AG09319 (cell line): ENCODE measurements at regions not wholly inside any gene's neighbourhood (a gene's known extent, or its start where the extent isn't known, plus 50 kb on each side); places are given as distances from the start of the nearest gene placed in this dataset.

Experiments used
- DNase-seq: peaks from one replicate; pipeline ENCODE4 v3.0.0-alpha.2; 2010; ENCODE audit warnings: low read depth; ENCODE audit errors: extremely low read depth
- TF ChIP-seq, protein P1 (sequence below): IDR thresholded peaks from 2 replicates; pipeline ENCODE4 v1.5.1; 2011; ENCODE audit warnings: low read depth, mild to moderate bottlenecking, inconsistent platforms, low read length, moderate library complexity

DNA sequence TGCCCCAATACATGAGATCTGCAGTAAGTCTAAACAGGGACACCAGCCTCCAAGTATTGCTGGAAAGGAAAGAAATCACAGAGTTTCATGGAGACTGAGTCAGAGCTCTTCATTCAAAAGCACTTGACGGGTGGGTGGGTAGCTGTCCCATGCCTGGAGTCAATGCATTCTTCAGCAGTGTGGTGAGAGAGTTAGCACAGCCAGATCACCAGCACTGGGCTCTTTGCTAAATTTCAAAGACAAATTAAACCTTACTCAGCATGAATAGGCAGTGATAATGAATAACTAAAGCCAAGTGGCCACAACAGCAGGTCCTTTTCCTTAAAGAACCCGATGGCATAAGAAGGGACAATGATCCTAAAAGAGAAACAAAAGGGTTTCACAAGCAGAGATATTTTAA is 192.4 kb downstream of the ACTL7B start:
- TF ChIP-seq, protein P1, sequence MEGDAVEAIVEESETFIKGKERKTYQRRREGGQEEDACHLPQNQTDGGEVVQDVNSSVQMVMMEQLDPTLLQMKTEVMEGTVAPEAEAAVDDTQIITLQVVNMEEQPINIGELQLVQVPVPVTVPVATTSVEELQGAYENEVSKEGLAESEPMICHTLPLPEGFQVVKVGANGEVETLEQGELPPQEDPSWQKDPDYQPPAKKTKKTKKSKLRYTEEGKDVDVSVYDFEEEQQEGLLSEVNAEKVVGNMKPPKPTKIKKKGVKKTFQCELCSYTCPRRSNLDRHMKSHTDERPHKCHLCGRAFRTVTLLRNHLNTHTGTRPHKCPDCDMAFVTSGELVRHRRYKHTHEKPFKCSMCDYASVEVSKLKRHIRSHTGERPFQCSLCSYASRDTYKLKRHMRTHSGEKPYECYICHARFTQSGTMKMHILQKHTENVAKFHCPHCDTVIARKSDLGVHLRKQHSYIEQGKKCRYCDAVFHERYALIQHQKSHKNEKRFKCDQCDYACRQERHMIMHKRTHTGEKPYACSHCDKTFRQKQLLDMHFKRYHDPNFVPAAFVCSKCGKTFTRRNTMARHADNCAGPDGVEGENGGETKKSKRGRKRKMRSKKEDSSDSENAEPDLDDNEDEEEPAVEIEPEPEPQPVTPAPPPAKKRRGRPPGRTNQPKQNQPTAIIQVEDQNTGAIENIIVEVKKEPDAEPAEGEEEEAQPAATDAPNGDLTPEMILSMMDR, result no peak
- no peak for DNase-seq

DNA sequence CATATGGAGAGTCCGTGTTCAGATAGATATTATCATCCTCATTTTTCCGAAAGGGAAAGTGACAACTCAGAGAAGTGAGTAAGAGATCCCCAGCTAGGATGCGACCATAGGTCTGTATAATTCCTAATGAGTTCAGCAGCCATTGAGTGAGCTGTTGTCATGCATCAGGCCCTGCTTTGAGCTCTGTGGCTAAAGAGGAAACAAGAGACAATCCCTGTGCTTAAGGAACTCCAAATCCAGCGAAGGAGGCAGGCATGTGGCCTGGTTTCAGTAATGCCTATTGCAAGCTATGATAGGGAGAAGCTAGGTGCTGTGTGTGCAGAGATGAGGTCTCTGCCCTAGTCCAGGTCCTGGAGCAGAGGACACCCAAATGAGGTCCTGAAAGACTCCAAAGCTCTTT is 192.8 kb downstream of the ACTL7B start:
- DNase-seq, result no peak
- TF ChIP-seq, protein P1, result no peak

DNA sequence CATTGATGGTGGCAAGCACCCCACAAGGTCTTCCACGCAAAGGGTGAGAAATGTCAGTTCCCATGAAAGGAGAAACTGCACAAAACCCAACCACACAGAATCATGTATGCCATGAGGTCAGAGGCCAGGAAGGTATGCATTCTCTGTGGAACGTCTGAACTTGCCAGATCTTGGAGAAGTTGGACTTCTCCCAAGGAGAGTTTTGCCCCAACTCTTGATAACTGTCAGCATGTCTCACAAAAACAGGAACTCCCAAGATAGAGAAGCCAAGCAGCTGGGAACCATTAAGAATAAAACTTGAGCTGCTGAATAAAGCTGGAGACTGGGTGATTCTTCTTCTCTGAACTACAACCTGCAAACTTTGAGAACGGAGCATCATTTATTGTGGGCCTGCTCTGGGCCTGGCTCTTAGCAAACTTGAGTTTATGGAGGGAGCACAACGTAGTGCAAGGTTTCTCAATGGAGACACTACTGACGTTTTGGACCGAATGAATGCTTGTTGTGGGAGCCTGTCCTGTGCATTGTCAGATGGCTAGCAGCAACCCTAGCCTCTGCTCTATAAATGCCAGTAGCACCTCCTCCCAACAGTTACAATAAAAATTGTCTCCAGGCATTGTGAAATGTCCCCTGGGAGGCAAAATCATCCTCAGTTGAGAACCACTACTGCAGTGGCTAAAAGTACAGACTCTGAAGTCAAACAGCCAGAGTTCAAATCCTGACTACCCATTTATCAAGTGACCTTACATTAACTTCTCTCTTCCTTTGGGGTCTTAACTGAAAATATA is 193.5 kb downstream of the ACTL7B start:
- TF ChIP-seq, protein P1, result no peak
- no peak for DNase-seq

DNA sequence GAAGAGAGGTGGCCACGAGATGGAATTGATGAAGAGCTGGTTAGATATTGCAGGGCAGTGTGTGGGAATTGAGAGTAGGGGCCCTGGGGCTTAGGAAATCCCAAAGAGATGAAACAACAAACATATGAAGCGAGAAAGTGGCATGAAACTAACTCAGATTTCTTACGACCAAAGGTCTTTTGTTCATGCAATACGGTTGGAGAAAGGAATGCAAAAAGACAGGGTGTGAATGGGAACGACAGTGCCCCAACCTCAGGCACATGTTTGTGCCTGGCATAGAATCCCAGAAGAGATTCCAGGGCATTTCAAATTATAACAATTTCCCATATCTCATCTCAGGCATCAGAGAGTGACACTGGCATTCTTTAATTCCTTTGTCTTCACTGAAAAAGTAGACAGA is 199.2 kb downstream of the ACTL7B start:
- no peak for DNase-seq
- TF ChIP-seq, protein P1, result no peak

DNA sequence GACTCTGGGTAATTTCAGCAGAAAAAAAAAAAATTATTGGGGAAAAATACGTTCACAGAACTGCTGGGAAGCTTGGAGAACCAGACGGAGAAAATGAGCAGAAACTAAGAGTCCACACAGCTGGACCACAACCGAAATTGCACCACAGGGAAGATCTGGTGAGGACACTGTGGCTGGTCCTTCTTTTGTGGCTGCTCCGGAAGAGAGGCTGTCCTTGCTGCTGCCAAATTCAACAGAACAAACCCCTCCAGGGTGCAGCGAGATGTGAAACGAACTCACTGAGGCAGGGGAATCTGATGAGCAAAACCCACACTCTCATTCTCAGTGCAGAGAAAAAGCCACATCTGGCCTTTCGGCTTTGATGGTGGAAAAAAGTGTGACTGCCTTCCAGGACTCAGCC is 200.0 kb downstream of the ACTL7B start:
- no peak for DNase-seq
- TF ChIP-seq, protein P1, result no peak

DNA sequence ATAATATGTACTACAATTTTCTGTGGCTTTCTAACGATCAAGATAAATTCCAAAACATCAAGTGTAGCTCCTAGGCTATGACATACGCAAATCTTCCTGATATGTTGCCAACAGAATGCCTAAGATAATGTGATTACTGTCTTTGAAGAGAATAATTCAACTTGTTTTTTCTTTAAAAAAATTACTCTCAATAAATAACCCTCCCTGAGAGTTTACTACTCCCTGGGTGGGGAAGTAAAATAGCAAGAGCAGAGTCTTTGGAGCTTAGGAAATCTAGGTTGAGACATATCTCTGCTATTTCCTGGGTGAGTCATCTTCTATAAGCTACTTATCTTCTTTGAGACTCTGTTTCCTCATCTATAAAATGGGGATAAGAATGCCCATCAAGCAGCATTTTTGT is 201.2 kb downstream of the ACTL7B start:
- TF ChIP-seq, protein P1, result no peak
- DNase-seq, result no peak

DNA sequence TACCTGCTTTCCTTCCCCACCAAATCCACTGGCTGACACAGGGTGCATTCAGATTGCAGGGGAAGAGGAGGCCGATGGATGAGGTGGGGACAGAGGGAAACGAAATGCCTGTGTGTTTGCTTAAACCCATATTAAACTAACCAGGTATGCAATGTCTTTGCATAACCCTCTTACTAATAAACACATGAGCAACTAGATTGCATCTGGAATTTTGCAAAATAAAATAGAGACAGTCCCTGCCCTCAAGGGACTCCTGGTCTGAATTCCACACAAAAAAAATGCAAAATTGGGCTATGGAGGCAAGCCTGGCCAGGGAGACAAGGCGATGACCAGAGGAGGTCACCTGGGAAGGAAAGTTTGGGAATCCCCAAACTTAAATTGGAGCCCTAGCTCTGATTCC is 202.9 kb downstream of the ACTL7B start:
- DNase-seq, result no peak
- TF ChIP-seq, protein P1, result no peak
